AG08396 (cell line): ENCODE measurements at regions not wholly inside any gene's neighbourhood (a gene's known extent, or its start where the extent isn't known, plus 50 kb on each side); places are given as distances from the start of the nearest gene placed in this dataset.

Experiments
- DNase-seq: peaks from one replicate; pipeline ENCODE4 v3.0.0; 2012; ENCODE audit warnings: low spot score, mixed read lengths

- no peak for DNase-seq
Measured at GRCh38 chr4:167688660-167689142, 403.6 kb upstream of the ANXA10 start.

DNA sequence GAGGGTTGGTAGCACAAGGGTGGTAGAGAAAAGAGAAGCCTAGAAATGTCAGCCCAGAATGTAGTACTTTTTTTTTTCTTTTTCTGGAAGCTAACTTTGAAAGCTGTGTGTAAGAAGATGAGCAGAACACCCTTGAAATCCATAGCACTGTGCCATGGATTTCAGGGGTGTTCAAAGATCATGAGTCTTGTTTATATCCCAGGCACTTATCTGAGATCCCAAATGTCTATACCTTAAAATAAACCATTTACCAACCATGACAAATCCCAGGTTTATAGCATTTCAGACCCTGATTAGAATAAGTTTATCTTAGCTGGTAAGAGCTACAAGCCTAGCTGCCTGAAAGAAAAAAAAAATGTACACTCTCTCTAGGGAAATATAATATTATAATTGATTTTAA lies 389.9 kb upstream of the ANXA10 start:
- no peak for DNase-seq

GRCh38 chr4:167711517-167711916 lies 380.8 kb upstream of the ANXA10 start:
- DNase-seq, result no peak

DNA sequence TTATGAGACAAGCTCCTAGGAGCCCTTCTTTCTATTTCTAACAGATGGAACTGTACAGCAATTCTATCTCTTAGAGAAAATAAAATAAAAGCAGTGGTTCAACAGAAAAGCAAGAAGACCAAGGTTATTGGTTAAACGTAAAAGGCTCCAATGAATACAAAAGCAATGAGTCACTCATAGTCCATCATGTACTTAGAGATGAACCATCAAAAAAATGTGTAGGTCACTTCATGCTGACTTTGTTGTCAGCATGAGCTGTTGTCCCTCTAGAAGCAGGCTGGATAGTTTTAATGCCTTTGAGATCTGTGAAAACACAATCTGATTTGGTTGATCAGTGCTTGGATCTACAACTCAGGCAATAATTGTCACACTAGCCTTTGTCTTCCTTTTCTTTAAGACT lies 378.6 kb upstream of the ANXA10 start:
- no peak for DNase-seq

DNA sequence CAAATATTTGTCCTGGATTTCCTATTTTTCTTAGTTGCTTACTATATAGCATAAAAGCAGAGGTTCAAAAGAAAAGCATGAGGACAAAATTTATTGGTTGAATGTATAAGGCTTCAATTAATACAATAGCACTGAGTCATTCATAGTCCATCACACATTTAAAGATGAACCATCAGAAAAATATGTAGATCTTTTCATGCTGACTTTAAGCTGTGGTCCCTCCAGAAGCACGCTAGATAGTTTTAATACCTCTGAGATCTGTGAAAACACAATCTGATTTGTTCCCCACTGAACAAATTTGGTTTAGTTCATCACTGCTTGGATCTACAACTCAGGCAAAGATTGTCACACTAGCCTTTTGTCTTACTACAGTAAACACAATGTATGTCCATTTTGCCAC lies 377.2 kb upstream of the ANXA10 start:
- no peak for DNase-seq

- DNase-seq, result no peak
Measured at GRCh38 chr4:167717495-167717894, 374.8 kb upstream of the ANXA10 start.

GRCh38 chr4:167721617-167722486 lies 370.5 kb upstream of the ANXA10 start:
- no peak for DNase-seq

DNA sequence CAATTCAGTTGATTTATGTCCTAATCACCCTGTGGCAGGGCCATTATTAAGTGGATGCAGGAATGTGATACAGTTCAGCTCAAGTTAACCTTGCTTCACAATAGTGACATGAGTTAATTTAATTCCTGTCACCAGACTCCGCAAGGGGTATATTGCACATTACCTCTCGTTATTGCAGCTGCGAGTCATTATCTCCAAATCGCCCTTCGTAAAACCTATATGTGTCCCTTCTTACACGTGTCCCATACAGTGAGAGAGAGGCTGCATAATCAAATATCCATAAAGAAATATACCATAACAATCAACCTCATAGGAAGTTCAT lies 369.9 kb upstream of the ANXA10 start:
- no peak for DNase-seq

- DNase-seq, result no peak
Measured at GRCh38 chr4:167724941-167725340, 367.4 kb upstream of the ANXA10 start.

DNA sequence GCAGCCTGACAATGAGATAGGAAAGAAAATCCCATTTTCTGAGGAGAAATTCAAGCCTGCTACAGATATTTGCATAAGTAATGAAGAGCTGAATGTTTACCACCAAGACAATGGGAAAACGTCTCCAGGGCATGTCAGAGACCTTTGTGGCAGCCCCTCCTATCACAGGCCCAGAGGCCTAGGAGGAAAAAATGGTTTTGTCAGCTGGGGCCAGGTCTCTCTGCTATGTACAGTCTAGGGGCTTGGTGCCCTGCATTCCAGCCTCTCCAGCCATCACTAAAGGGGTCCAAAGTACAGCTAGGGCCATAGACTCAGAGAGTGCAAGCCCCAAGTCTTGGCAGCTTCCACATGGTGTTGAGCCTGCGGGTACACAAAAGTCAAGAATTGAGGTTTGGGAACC lies 361.6 kb upstream of the ANXA10 start:
- DNase-seq, result no peak

DNA sequence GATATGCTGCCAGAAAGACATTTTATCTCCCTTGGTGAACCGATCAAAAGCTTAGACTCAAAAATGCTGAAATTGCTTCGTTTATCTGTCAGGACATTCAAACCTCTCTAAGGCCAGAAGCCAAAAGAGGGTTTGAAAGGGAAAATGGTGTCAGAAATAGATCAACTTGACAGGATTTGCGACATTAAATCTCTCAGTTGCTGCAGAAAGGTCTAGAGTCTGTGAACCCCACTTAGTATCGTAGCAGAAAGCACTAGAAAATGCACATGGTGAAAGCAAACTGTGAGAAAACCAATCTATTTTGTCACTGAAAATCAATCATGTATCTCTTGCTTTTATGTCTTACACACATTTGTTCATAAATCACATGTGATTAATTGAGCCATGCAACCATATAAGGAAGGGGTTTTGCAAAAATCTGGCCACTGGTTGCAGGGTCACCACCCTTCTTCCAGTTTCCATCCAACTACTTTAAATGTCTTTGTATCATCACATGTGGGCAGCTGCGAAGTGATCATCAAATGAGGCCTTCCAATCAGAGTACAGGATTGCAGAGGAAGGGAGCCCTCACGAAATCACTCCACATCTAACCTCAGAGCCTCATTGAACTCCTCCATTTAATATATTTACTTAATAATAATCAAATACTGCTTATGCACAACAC lies 347.2 kb upstream of the ANXA10 start:
- no peak for DNase-seq

- DNase-seq, result no peak
Measured at GRCh38 chr4:167767281-167767680, 325.1 kb upstream of the ANXA10 start.

GRCh38 chr4:167774646-167775045 lies 317.7 kb upstream of the ANXA10 start:
- DNase-seq, result no peak

GRCh38 chr4:167775375-167775774 lies 317.0 kb upstream of the ANXA10 start:
- no peak for DNase-seq

DNA sequence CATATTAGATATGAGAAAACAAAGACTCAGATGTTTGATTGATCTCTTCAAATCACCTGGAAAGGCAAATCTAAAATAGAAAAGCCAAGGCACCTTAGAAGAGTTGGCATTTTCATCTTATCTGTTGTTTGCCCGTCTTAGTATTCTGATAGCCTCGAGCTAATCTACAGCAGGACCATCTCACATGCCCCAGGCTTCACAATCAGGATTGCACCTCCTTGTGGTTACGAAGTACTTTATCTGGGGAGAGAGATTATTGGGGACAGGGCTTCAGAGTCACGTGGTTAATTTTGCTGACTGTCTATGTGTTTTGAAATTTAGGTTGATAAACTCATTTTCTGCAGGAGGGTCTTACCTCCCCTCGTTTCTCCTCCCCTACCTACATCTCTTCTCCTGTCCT lies 313.1 kb upstream of the ANXA10 start:
- no peak for DNase-seq

- DNase-seq, result no peak
Measured at GRCh38 chr4:167779864-167780263, 312.5 kb upstream of the ANXA10 start.

DNA sequence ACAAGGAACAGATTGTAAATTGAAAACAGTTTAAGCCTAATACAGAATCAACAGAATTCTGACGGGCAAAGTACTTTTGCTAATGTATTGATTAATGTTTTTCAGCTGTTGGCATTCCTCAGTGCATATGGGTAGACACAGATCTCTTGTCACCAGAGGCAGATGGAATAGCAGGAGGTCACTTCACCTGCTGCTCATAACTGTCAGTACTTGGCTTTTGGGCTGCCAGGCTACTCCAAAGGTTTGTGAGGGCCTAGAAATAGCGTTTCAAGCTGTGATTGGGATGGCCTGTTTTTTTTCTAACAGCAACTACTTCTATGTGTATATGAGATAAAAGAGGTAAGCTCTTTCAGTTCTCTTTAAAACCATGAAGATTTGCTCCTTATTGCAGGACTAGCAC lies 307.5 kb upstream of the ANXA10 start:
- no peak for DNase-seq

DNA sequence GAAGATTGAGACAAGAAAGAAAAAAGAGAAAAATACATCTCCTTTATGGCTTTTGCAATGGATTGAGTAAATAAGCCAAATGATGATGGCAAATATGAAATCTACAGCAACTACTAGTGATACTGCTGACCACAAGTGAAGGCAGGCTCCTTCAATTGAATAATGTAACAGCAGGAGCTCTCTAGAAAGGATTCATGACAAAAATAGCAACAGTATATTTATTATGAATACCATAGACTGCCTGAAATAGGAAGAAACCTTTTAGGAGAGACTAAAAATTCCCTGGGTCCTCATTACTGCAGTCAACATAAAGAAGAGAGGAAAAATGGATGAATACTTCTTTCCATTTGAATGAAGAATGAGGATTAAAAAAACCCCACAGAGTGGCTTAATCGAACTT lies 306.8 kb upstream of the ANXA10 start:
- no peak for DNase-seq

DNA sequence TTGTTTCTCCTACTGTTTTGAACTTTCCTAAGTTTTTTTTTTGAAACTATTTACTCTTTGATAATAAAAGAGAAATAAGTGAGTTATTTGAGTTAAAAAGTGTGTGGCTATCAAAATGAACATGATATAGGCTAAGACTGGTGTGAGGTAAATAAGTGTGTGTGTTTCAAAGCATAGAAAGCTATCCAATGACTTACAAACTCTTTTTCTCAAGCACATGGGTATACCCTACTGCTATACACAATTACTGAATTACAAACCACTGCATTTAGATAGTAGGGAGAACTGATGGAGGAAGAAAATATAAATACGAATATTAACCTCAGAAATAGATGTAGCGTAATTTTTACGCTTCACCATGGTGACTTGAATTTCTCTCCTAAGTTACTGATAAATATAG lies 305.8 kb upstream of the ANXA10 start:
- DNase-seq, result no peak

DNA sequence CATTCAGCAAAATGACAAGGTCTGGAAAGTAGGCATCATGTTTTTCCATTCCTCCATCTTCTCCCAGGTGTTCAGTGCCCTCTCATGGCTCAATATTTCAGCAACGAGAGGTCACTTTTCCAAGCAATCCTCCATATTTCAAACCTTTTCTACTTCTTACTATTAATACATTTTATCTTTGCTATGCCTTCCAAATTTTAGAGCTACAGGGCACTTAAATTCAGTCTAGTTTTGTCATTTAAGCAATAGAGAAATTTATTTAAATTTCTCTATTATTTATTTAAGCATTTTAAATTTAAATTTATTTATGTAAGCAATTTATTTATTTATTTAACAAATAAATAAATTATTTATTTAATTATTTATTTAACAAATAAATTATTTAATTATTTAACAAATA lies 305.1 kb upstream of the ANXA10 start:
- no peak for DNase-seq

DNA sequence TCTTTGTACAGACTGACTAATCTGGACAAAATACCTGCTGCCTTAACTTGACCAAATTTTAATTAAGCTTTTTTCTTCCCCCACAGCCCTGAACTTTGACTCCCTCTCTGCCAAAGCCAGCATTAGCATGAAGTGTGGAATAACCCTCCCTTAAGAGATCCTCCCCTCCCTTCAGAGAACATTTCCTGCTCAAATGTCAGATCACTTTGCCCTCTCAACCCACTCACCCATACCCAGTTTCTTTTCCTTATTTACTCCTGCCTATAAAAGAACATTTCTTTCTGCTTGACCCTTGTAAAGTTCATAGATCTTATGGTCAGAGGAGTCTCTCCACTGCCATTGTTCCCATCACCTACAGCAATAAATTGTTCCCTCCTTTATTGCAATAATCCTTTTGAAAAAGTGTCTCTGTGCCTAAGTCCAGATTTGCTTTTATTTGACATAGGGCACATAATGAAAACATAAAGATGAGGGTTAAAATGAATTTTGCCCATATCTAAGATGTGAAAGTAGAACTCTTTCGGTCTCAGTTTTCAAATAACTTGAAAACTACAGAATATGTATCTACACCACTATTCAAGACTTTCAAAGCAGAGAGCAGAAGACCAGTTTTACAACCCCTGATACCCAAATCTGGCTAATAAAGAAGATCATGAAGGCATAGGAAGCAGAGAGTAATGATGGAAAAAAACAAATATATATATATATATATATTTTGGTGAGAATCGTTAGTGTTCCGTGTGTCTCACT lies 289.7 kb upstream of the ANXA10 start:
- DNase-seq, result no peak

DNA sequence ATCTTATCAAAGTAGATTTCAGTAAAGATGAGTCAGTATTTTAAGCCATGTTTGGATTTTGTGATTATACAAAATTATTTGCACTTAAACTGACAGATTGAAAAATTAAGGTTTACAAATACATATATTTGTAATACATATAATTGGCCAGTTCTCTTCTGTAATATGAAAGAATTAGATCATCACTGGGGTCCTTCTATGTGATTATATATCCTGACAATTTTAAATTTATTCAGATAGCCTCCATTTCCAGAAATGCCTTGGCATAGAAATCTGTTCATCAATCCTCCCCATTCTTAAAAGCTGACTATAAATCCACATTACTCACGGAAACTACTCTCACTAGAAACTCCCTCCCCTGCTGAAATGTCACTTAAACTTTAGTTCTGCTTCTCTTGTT lies 280.4 kb upstream of the ANXA10 start:
- DNase-seq, result no peak

- no peak for DNase-seq
Measured at GRCh38 chr4:167826281-167826680, 266.1 kb upstream of the ANXA10 start.
